Skeletal muscle satellite cell (primary cell): ENCODE measurements at regions not wholly inside any gene's neighbourhood (a gene's known extent, or its start where the extent isn't known, plus 50 kb on each side); places are given as distances from the start of the nearest gene placed in this dataset.

Source experiments
- H3K27me3 ChIP-seq: 2 replicates; pipeline ENCODE4 v1.7.0; 2013; ENCODE audit warnings: low read length; ENCODE audit not compliant: control insufficient read depth, insufficient read depth
- H3K36me3 ChIP-seq: 2 replicates; pipeline ENCODE4 v1.7.0; 2013; ENCODE audit warnings: mild to moderate bottlenecking, control low read depth, low read length; ENCODE audit not compliant: insufficient read depth
- H3K4me1 ChIP-seq: 2 replicates; pipeline ENCODE4 v1.7.0; 2013; ENCODE audit warnings: low read length; ENCODE audit not compliant: control insufficient read depth, insufficient read depth
- H3K4me2 ChIP-seq: 2 replicates; pipeline ENCODE4 v1.7.0; 2013; ENCODE audit warnings: mild to moderate bottlenecking, low read length
- H3K4me3 ChIP-seq: 2 replicates; pipeline ENCODE4 v1.7.0; 2013; ENCODE audit warnings: low read length
- H3K9ac ChIP-seq: 2 replicates; pipeline ENCODE4 v1.7.0; 2013; ENCODE audit warnings: mild to moderate bottlenecking, low read depth, low read length, moderate library complexity
- H3K9me3 ChIP-seq: replicated peaks from 2 replicates; pipeline ENCODE4 v1.7.0; 2013; ENCODE audit warnings: mild to moderate bottlenecking, control low read depth, low read length

DNA sequence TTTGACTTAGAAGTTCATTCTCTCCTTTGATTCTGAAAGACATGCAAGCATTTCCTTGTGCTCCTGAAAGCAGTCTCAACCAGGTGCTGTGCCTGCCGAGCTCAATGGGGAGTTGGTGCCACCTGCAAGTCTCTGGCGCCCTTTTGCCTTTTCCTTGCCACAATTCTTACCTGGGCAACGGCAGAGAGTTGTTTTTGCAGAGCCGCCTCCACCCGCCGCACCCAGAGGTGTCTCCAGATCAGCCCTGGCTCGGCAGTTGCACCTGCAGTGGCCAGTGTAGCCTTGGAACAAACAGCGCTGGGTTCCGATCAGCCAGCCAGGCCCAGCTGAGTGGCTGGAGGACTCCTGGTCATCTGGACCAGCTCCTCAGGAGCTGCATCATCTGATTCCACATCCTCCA lies 262.9 kb downstream of the IRX2 start:
- H3K9me3 ChIP-seq, result peaks cover 14% of the 10 kb centered on the region
- H3K27me3 ChIP-seq, result no peaks in the 10 kb centered on the region
- no peak overlapping the region for H3K4me2 ChIP-seq
- no peaks in the 10 kb centered on the region for H3K4me1 ChIP-seq
- no peak overlapping the region for H3K9ac ChIP-seq
- no peak overlapping the region for H3K4me3 ChIP-seq
- H3K36me3 ChIP-seq, result no peaks in the 10 kb centered on the region

DNA sequence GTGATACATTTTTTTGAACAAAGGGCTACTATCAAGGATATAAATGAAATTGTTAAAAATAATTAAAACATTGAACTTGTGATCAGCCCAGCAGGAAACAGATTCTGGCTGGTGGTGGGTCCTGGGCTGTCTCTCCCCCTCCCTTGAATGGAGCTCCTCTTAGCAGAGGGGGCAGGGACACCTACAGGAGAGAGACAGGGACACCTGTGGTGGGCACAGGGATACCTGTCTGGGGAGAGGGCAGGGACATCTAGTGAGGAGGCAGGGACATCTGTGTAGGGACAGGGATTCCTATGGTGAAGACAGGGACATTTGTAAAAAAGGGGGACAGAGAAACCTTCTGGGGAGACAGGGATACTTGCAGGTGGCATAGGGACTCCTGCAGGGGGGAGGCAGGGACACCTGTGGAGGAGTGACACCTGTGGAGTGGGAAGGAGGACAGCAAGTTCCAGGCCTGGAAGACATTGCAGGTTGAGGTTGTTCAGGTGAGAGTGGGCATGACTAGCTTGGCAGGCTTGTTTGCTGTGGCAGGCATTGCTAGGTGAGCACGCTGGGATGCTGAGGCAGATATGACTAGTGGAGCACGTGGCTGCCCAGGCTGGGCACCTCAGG lies 264.2 kb downstream of the IRX2 start:
- Histone ChIP-seq H3K4me2 (no peak overlapping the region), H3K9ac (no peak overlapping the region), H3K9me3 (peaks cover 5% of the 10 kb centered on the region), H3K4me1 (no peaks in the 10 kb centered on the region), H3K36me3 (no peaks in the 10 kb centered on the region), H3K4me3 (no peak overlapping the region), H3K27me3 (no peaks in the 10 kb centered on the region)

DNA sequence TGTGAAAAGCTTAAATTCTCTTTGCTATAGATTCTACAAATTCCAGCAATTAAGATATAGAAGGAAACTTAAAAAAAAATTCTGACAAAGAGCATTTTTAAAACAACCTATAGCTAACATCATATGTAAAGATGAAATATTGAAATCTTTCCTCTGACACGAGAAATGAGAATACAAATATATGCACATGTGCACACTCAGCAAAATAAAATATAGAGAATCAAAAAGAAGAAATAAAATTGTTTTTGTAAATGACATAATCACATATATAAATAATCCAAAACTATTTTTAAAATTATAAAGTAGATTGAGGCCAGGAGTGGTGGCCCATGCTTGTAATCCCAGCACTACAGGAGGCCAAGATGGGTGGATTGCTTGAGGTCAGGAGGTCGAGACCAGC lies 265.1 kb downstream of the IRX2 start:
- Histone ChIP-seq H3K9me3 (peaks cover 4% of the 10 kb centered on the region), H3K4me2 (no peak overlapping the region), H3K27me3 (no peaks in the 10 kb centered on the region), H3K4me3 (no peak overlapping the region), H3K9ac (no peak overlapping the region), H3K36me3 (no peaks in the 10 kb centered on the region), H3K4me1 (no peaks in the 10 kb centered on the region)

DNA sequence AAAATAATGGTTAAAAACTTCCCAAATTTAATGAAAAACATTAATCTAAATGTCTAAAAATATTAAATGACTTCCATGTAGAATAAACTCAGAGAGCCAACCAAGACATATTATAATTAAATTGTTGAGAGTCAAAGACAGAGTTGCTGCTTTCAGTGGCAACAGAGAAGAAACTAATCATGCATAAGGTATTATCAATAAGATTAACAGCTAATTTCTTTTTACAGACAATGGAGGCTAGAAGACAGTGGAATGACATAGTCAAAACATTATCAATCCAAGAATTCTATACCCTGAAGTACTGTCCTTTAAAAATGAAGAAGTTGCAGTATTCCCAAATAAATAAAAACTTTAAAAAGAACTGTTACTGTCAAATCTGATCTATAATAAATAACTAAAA lies 268.7 kb downstream of the IRX2 start:
- no peak overlapping the region for H3K9ac ChIP-seq
- H3K9me3 ChIP-seq, result peaks cover 17% of the 10 kb centered on the region
- H3K4me3 ChIP-seq, result no peak overlapping the region
- H3K27me3 ChIP-seq, result no peaks in the 10 kb centered on the region
- H3K4me2 ChIP-seq, result no peak overlapping the region
- H3K36me3 ChIP-seq, result no peaks in the 10 kb centered on the region
- no peaks in the 10 kb centered on the region for H3K4me1 ChIP-seq

DNA sequence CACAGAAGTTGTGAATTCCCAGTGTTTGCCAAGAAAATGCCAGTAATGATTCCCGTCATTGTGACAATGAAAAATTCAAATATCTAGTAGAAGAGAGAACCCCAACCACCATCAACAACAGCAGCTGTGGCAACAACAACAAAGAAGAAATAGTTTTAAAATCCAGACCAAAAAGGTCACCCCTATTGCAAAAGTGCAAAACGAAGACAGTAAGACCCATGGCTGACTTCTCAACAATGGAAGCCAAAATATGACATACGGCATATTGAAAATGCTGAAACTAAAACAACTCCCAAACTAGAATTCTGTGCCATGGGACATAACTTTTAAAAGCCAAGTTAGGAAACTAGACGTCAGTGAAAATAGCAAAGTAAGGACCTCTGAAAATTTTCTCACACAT lies 270.6 kb downstream of the IRX2 start:
- H3K9me3 ChIP-seq, result peaks cover 16% of the 10 kb centered on the region
- no peaks in the 10 kb centered on the region for H3K36me3 ChIP-seq
- H3K4me2 ChIP-seq, result no peak overlapping the region

DNA sequence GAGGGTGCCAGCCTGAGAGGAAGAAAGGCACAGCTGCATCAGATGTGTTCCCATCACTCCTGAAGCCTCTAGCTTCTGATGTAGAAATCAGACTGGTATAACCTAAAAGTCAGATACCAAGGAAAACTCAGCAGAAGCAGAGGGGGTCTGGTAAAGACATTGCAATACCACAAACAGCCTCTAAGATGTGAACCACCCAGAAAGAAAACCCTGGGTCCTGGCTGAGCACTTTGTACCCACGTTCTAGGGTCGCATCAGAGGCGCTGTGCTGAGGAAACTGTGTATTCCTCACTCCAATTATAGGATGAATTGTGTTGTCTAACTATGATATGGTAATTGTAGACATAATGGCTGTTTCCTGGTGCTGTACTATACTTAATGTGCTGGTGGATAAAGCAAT lies 275.6 kb downstream of the IRX2 start:
- no peaks in the 10 kb centered on the region for H3K27me3 ChIP-seq

More for the DNA sequence above, 270.6 kb downstream of the IRX2 start:
- no peaks in the 10 kb centered on the region for H3K27me3 ChIP-seq
- H3K4me3 ChIP-seq, result no peak overlapping the region
- no peak overlapping the region for H3K9ac ChIP-seq
- no peaks in the 10 kb centered on the region for H3K4me1 ChIP-seq

DNA sequence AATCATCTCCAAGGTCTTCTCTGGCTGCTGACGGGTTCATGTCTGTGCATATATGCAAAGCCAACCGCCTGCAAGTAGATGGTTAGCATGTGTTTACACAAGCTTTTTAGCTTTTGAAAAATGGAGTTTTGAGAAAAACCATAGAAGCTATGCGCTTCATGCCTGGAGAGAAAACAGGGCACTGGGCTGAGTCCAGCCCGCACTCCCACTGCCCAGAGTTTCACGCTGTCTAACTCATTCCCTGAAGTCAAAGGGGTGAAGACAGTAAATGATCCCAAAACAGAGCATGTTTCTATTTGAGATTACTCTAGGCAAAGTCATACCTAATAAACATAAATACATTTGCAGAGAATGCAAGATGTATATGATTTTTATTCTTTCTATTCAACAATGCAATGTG lies 278.8 kb downstream of the IRX2 start:
- H3K9me3 ChIP-seq, result peaks cover 7% of the 10 kb centered on the region
- no peaks in the 10 kb centered on the region for H3K27me3 ChIP-seq
- H3K4me1 ChIP-seq, result no peaks in the 10 kb centered on the region
- H3K4me3 ChIP-seq, result no peak overlapping the region
- H3K4me2 ChIP-seq, result no peak overlapping the region
- no peak overlapping the region for H3K9ac ChIP-seq
- no peaks in the 10 kb centered on the region for H3K36me3 ChIP-seq

More for the DNA sequence above, 275.6 kb downstream of the IRX2 start:
- no peak overlapping the region for H3K4me3 ChIP-seq
- no peaks in the 10 kb centered on the region for H3K36me3 ChIP-seq
- no peaks in the 10 kb centered on the region for H3K4me1 ChIP-seq
- no peak overlapping the region for H3K4me2 ChIP-seq
- peaks cover 16% of the 10 kb centered on the region for H3K9me3 ChIP-seq
- no peak overlapping the region for H3K9ac ChIP-seq

DNA sequence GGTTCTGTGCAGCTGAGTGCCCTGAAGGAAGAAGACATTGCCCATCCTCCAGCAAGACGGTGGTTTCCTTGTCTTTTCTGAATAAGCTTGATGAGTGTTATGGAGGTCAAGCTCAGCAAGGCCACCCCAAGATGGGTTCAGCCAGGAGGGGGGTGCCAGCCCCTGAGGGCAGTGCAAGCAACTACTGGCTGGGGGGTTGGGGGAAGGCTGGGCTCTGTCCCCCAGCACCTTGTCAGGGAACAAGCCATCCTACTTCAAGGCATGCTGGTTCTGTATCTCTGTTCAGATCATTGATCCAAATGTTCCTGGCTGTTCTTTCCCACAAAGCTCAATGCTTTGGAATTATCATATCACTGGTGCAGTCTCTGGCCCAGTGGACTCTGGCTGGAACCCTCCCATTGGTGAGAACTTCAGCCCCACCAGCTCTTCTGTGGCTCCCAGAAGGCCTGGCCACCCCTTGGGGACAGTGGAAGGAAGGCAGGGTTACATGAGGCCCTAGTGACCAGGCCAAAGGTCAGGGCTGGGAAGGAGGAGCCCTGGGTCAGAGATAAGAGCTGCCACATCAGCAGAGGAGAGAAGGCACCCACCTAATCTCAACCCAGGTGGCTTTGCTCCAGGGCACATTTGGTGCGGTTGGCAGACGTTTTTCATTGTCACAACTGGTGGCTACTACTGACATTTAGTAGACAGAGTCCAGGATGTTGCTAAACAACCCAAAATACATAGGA lies 280.2 kb downstream of the IRX2 start:
- no peak overlapping the region for H3K4me3 ChIP-seq
- no peaks in the 10 kb centered on the region for H3K4me1 ChIP-seq
- no peaks in the 10 kb centered on the region for H3K27me3 ChIP-seq
- H3K4me2 ChIP-seq, result no peak overlapping the region
- no peaks in the 10 kb centered on the region for H3K36me3 ChIP-seq
- no peak overlapping the region for H3K9ac ChIP-seq
- peaks cover 4% of the 10 kb centered on the region for H3K9me3 ChIP-seq

DNA sequence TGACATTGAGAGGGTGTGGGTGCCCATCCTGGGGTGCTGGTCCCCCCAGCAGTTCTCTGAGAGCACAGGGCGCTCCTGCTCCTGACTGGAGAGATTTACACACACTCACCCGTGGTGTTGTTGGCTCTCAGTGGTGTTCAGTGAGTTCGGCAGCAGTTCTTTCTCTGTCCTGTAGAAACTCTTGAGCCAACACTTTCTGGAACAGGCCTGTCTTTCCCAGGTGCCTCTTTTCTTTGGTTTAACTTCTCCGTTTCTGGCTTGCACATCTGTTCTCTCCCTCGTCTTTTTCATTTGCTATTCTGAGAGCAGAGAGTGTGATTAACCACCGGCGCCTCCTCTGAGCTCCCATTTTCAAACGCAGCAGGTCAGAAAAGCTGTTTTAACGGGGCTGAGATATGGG lies 284.5 kb downstream of the IRX2 start:
- H3K27me3 ChIP-seq, result no peaks in the 10 kb centered on the region
- no peaks in the 10 kb centered on the region for H3K36me3 ChIP-seq
- H3K9ac ChIP-seq, result no peak overlapping the region
- H3K4me2 ChIP-seq, result no peak overlapping the region
- no peak overlapping the region for H3K4me3 ChIP-seq
- peaks cover 6% of the 10 kb centered on the region for H3K9me3 ChIP-seq
- no peaks in the 10 kb centered on the region for H3K4me1 ChIP-seq

DNA sequence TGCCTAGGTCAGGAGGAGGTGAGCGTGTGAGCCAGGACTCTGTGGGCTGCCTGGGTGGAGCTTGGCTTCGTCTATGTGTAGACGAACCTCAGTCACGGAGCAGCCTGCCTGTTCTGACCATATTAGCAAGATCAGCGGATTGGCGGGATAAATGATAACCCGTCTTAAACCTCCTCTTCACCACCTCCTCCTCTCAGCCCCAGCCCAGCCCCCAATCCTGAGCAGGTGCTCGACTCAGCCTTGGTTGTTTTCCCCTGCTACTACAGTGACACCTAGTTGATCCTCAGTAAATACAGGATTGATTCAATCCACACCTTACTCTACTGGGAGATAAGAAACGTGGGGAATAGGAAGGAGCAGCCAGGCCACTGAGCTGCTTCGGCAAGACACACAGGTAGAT lies 286.1 kb downstream of the IRX2 start:
- Histone ChIP-seq H3K27me3 (no peaks in the 10 kb centered on the region), H3K4me3 (no peak overlapping the region), H3K9ac (no peak overlapping the region), H3K9me3 (peaks cover 12% of the 10 kb centered on the region), H3K4me1 (no peaks in the 10 kb centered on the region), H3K4me2 (no peak overlapping the region), H3K36me3 (no peaks in the 10 kb centered on the region)

DNA sequence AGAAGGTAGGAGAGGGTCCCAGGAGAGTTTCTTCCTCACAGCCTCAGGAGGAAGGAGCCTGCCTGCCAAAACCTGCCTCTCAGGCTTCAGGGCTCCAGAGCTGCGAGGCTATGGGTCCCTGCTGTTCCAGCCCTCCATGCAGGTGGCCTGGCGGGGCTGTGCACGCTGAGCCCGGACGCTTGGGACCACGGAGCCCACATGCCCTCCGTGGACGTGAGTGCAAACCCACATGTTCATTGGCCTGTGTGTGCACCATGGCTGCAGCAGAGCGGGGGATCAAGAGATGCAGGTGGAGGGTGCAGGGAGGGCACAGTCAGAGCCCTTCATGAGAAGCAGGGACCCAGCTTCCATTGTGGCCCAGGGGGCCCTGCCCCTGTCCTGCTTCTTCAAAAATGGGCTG lies 287.3 kb downstream of the IRX2 start:
- no peak overlapping the region for H3K4me2 ChIP-seq
- no peak overlapping the region for H3K4me3 ChIP-seq
- no peaks in the 10 kb centered on the region for H3K27me3 ChIP-seq
- H3K4me1 ChIP-seq, result no peaks in the 10 kb centered on the region
- no peak overlapping the region for H3K9ac ChIP-seq
- no peaks in the 10 kb centered on the region for H3K36me3 ChIP-seq
- peaks cover 12% of the 10 kb centered on the region for H3K9me3 ChIP-seq
